ENCODE measurements at regions not wholly inside any gene's neighbourhood (a gene's known extent, or its start where the extent isn't known, plus 50 kb on each side); places are given as distances from the start of the nearest gene placed in this dataset.
"Not testable (repeated sequence)": the region's sequence is repeated elsewhere in the genome, so short reads cannot be mapped to it uniquely, and the experiment has no call there.

- ATAC-seq (no peak), DNase-seq (ENCODE audit: missing footprints) (no peak)
- intact Hi-C loops (cut with DNase I): no loop called here
Measured at GRCh38 chr3:5494905-5495519, 307.5 kb downstream of the EDEM1 start.

- intact Hi-C loops (cut with DNase I): no loop called here
- DNase-seq (ENCODE audit: missing footprints) (no peak), ATAC-seq (no peak)
Measured at GRCh38 chr3:5497497-5497896, 310.0 kb downstream of the EDEM1 start.

GRCh38 chr3:5498981-5499380, 311.5 kb downstream of the EDEM1 start:
- ATAC-seq (no peak), DNase-seq (ENCODE audit: missing footprints) (no peak)
- intact Hi-C loops (cut with DNase I): no loop called here

GRCh38 chr3:5499404-5499803, 311.9 kb downstream of the EDEM1 start:
- intact Hi-C loops (cut with DNase I): no loop called here
- no peak for ATAC-seq

GRCh38 chr3:5503136-5503535, 315.6 kb downstream of the EDEM1 start:
- DNase-seq (ENCODE audit: missing footprints) (no peak), ATAC-seq (no peak)
- intact Hi-C loops (cut with DNase I): no loop called here

More at GRCh38 chr3:5499404-5499803, 311.9 kb downstream of the EDEM1 start:
- DNase-seq (ENCODE audit: missing footprints): no peak

GRCh38 chr3:5504135-5504534, 316.6 kb downstream of the EDEM1 start:
- no peak for ATAC-seq
- intact Hi-C loops (cut with DNase I): no loop called here
- no peak for DNase-seq (ENCODE audit: missing footprints)

GRCh38 chr3:5505163-5505562, 317.7 kb downstream of the EDEM1 start:
- no peak for DNase-seq (ENCODE audit: missing footprints)
- no peak for ATAC-seq
- intact Hi-C loops (cut with DNase I): no loop called here

DNA sequence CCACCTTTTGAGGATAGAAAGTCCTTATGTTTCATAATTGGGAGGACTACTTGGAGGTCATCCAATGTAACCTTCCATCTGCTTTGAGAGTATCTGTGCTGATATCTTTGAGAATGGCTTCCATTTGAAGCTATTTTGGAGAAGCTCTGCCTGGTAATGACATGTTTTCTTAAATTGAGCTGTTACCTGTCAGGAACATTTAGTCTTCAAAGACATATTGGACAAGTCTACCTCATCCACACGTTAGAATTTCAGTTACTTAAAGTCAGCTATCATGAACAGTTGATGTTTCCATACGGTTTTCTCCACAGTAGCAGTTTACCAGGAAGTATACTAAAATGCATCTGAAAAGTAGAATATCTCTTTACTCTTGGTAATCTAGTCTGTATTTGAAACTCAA, 318.5 kb downstream of the EDEM1 start:
- DNase-seq (ENCODE audit: missing footprints) (no peak), ATAC-seq (no peak)
- intact Hi-C loops (cut with DNase I): no loop called here

- intact Hi-C loops (cut with DNase I); DNase-seq (ENCODE audit: missing footprints); ATAC-seq: not testable (repeated sequence)
Measured at GRCh38 chr3:5508860-5509259, 321.4 kb downstream of the EDEM1 start.

GRCh38 chr3:5510300-5510699, 322.8 kb downstream of the EDEM1 start:
- DNase-seq (ENCODE audit: missing footprints) (no peak), ATAC-seq (no peak)
- intact Hi-C loops (cut with DNase I): no loop called here

- ATAC-seq (no peak), DNase-seq (ENCODE audit: missing footprints) (no peak)
- intact Hi-C loops (cut with DNase I): no loop called here
Measured at GRCh38 chr3:5517921-5518320, 330.4 kb downstream of the EDEM1 start.

DNA sequence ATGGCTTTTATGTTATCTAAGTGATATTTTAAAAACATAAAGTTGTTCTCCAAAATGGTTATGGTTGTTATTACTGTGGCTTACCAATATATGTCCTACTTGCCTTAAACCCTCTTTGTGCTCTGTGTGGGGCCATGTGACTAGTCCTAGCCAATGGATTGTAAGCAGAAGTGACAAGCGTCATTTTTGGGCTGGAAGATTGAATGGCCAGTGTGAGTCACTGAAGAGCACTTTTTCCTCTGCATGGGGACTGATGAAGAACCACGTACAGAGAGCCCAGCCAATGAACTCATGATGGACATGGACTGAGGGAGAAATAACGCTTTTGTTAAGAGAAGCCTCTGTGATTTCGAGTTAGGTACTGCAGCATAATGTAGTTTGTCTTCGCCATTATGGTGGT, 332.7 kb downstream of the EDEM1 start:
- ATAC-seq (no peak), DNase-seq (ENCODE audit: missing footprints) (no peak)
- intact Hi-C loops (cut with DNase I): no loop called here

DNA sequence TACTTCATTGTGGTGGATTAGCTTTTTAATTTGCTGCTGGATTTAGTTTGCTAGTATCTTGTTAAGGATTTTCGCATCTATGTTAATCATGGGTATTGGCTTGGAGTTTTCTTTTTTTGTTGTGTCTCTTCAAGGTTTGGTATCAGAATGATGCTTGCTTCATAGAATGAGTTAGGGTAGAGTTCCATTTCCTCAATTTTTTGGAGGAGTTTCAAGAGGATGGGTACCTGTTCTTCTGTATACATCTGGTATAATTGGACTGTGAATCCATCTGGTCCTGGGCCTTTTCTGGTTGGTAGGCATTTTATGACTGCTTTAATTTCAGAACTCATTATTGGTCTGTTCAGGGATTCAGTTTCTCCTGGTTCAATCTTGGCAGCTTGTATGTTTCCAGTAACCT, 335.6 kb downstream of the EDEM1 start:
- DNase-seq (ENCODE audit: missing footprints) (no peak), ATAC-seq (no peak)
- intact Hi-C loops (cut with DNase I): no loop called here

DNA sequence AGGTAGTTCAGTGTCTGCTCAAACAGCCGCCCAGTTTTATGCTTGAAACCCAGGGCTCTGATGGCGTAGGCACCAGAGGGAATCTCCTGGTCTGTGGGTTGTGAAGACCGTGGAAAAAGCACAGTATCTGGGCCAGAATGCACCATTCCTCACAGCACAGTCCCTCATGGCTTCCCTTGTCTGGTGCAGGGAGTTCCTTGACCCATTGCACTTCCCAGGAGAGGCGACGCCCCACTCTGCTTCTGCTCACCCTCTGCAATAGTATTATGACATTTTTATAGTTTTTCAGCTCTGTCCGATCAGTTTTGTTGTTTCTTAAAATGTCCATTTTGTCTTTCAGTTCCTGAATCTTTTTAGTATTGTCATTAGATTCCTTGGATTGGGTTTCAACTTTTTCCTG, 343.5 kb downstream of the EDEM1 start:
- DNase-seq (ENCODE audit: missing footprints): no peak
- intact Hi-C loops (cut with DNase I): no loop called here
- ATAC-seq: no peak

GRCh38 chr3:5531741-5532290, 344.3 kb downstream of the EDEM1 start:
- DNase-seq (ENCODE audit: missing footprints) (no peak), ATAC-seq (no peak)
- intact Hi-C loops (cut with DNase I): no loop called here

DNA sequence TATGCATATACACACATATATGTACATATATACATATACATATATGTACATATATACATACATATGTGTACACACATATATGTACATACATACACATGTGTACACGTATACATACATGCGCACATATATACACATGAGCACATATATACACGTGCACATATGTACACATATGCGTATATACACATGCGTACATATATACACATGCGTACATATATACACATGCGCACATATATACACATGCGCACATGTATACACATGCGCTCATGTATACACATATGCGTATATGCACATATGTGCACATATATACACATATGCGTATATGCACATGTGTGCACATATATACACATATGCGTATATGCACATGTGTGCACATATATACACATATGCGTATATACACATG, 353.0 kb downstream of the EDEM1 start:
- DNase-seq (ENCODE audit: missing footprints): no peak
- intact Hi-C loops (cut with DNase I): no loop called here
- ATAC-seq: no peak

GRCh38 chr3:5542472-5542871, 355.0 kb downstream of the EDEM1 start:
- no peak for ATAC-seq
- DNase-seq (ENCODE audit: missing footprints): no peak
- intact Hi-C loops (cut with DNase I): no loop called here

GRCh38 chr3:5543047-5543446, 355.5 kb downstream of the EDEM1 start:
- intact Hi-C loops (cut with DNase I): no loop called here
- no peak for DNase-seq (ENCODE audit: missing footprints)
- no peak for ATAC-seq

DNA sequence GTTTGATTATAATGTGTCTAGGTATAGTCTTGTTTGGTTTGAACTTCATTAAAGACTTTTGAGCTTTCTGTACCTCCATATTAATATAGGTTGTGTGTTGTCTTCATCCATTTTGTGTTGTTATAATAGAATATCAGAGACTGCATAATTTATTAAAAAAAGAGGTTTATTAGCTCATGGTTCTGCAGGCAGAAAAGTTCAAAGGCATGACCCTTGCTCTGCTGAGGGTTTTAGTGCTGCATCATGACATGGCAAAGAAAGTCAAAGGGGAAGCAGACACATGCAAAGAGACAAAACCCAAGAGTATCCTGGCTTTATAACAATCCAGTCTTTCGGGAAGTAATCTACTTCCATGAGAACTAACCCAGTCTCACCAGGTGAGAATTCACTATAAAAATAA, 358.2 kb downstream of the EDEM1 start:
- intact Hi-C loops (cut with DNase I): no loop called here
- no peak for DNase-seq (ENCODE audit: missing footprints)
- no peak for ATAC-seq

DNA sequence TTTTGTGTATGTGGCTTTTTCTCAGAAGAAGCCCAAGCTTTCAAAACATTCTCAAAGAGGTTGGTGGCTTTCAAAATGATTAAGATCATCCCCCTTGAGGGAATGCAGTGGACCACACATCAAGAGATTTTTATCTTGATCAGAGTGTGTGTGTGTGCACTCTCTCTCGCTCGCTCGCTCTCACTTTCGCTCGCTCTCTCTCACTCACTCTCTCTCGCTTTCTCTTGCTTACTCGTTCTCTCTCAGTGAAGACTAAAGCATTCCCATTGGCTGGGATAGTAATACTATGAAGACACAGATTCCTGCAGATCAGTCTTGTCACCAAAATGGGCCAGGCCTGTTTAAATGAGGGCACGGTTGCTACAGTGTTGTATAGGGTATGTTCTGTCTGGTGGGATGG, 365.7 kb downstream of the EDEM1 start:
- intact Hi-C loops (cut with DNase I): no loop called here
- DNase-seq (ENCODE audit: missing footprints): no peak
- no peak for ATAC-seq

GRCh38 chr3:5554245-5554747, 366.8 kb downstream of the EDEM1 start:
- ATAC-seq: no peak

More at GRCh38 chr3:5554245-5554747, 366.8 kb downstream of the EDEM1 start:
- DNase-seq (ENCODE audit: missing footprints): no peak
- intact Hi-C loops (cut with DNase I): no loop called here

All from Right ventricle myocardium inferior (tissue), 1 donor.